ENCODE measurements at regions not wholly inside any gene's neighbourhood (a gene's known extent, or its start where the extent isn't known, plus 50 kb on each side); places are given as distances from the start of the nearest gene placed in this dataset.

DNA sequence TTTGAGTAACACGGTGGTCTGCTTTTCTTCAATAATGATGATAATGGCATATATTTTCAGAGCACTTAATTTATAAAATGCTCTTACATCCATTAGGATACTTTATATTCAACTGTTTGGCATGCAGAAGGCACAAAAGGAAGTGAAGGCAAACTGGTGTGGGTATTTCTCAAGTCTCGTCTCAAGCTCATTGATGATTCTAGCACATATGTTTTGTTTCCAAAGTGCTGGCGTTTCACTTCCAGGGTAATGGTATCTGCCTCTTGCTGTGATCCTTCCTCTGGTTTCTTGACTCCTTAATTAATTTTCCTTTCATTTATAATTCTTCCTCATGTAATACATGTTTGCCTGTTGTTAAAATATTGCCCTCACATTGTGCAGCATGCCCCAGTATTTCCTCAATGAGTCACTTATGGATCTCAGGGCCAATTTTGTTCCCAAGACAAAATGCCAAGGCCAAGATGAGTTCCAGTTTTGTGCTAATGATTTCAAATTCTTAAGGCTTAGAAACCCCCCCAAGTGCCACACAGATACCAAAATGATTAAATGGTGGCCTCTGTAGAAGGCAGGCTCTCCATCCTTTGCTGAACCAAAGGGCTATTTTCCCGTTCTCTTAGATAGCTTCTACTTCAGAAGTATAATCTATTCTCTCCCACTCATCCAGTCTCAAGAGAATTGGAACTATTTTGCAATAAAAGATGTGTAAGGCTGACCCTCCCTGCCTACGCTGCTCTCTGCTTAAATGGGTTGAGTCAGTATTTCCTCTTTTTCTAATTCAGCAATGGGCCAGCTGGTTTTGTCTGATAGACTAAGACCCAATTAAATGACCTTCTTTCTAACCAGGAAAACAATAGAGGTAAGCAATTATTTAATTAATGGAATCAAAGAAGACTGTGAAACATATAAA, 171.2 kb downstream of the ZNF365 start:
- no peak for DNase-seq (ENCODE audit: low read depth in 2 of 2)

DNA sequence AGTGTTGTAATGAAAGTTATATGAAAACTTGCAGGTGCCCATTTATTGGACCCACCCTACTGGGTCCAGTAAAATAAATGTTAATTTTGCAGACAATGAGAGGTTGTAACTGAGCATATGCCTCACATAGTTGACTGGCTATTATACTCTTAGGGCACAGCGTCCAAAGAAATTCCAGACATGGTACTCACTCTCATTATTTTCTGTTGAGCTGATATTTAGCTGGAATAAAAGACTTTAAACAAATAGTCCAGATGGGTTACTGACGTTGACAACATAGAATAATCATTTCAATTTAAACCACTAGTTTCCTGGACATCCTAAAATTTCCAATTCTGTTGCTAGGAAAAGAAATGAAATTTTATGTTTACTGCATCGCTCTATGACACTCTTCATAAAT, 174.5 kb downstream of the ZNF365 start:
- no peak for DNase-seq (ENCODE audit: low read depth in 2 of 2)

DNA sequence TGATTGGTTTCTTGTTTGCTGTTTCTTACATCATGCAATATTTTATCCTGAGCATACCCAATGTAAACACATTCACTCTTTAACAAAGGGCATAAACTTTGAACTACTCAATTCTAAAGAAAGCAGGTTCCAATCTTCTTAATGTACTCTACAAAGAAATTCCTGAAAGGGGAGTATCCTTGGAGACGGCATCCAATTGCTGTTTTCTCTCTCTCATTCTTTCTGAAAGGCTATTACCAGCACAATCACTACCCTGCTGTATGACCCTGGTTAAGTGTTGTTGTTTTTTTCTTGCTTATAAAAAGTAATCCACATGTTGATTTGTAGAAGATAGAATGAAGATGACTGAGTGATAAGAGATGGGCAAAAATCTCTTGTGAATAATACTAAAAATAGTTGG, 176.0 kb downstream of the ZNF365 start:
- DNase-seq (ENCODE audit: low read depth in 2 of 2) = no peak

DNA sequence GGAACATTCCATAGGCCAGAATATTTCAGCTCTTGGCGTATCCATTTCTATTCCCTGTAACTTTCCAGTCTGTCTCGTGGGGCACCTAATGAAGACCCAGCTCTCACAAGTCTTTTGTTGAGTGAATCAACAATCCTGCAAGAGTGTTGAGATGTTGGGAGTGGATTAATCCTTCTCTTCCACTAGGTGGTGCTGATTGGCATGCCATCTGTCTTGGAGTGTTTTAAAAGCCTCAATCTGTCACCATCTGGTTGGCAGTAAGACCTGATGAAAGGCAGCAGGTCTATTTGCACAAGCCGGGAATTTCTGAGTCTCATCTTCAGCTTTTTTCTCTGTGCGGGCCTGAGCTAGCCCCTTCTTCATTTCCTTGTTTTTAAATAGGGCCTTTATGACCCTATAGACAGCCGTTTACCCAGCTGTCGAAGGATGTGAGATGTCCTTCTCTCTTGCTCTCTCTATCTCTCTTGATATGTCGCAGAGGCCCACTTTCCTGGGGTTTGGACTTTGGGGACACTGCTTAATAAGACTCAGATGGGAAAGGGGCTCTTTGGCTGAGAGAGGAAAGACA, 180.5 kb downstream of the ZNF365 start:
- DNase-seq (ENCODE audit: low read depth in 2 of 2) = no peak

DNA sequence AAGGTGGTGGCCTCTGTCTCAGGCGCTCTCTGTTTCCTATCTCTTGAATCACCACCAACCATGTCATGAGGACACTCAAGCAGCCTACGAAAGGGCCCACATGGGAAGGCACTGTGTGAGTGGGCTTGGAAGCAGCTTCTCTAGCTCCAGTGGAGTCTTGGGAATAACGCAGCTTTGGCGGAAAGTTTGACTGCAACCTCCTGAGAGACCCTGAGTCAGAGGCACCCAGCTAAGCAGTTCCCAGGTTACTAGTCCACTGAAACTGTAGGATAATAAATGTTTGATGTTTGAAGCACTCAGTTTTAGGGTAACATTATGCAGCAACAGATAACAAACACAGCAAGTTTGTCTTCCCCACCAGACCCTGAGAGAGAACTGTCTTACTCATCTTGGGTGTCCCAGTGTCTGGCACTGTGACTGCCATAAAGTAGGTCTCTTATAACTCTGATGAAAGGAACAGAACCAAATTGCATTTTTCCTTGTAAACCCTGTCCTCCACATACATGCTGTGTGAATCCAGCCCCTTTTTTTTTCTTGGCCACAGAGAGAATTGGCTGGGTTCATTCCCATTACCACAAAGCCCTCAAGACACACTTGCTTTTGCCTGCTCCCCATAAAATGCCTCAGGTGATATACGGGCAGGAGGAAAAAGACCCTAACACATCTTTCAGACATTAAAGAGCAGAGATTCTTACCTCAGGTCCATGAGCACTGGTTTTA, 185.5 kb downstream of the ZNF365 start:
- DNase-seq (ENCODE audit: low read depth in 2 of 2) = no peak

DNA sequence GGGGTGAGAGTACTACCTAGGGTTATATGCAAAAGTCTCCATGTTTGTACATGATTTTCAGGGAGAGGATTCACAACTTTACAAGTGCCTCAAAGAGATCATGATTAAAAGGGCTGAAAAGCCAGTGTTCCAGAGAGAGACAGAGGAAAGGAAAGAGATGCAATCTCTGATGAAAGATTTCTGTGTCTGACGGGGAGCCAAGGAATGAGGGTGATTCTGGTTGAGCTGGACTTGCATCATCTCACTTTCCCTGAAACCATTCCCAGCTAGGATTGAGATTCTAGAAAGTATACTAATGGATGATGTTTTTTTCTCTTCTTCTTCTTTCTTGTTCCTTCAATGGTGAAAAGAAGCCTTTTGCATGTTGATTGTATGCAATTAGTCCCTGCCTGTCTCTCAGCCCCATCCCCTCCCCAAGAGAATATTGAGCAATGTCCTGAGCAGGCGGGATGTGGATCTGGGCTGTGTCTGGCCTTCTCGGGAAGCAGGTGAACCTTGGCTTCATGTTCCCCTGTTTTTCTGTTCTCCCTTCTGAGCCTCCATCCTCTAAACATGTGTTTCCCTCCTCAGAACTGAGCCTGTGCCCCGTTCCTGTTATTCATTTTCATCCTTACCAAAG, 186.1 kb downstream of the ZNF365 start:
- no peak for DNase-seq (ENCODE audit: low read depth in 2 of 2)

DNA sequence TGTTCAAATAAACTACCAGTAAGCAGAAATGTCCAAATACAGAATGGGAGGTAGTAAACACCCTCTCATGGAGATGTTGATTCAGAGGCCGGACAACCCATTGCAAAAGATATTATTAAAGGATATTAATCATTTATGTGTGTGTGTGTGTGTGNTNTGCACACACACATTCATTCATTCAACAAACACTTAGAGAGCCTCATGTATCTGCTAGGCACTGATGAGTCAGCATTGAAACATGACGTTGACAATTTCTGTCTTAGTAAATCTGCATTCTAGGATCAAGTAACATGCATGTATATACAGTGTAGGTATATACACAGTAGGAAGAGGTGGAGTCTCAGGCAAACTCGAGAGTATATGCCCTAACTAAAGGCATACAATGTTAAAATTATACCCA, 187.0 kb downstream of the ZNF365 start:
- DNase-seq (ENCODE audit: low read depth in 2 of 2) = no peak

DNA sequence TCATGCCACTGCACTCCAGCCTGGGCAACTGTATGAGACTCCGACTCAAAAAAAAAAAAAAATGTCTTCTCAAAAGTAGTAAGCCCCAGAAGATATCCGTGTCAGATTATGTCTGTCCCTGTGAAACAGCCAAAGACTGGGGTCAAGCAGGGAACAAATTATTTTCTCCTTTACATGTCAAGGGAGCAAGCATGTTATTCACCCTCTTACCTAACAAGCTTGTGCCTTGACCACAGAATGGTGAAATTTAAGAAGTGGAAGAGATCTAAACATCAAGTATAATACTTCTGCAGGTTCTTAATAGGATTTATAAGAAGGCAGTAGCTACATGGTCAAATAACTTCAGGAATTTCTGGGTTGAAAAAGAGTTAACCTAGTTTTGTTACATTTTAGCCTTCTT, 187.9 kb downstream of the ZNF365 start:
- DNase-seq (ENCODE audit: low read depth in 2 of 2) = no peak

DNA sequence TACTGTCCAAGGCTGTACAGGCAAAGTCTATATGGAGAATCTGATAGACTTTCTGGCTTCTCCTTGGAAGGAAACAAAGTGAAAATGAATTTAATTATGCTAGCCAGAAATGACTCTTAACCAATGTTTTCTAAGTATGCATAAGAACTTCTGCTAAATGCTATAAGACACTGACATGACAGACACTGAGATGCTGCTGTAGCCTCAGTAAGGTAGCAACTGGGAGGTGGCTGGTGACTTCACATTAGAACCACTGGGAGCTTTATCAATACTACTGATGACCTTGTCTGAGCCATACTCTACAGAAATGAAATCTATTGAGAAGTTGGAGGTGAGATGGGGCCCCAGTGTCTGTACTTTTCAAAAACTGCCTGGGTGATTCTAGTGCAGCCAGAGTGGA, 188.6 kb downstream of the ZNF365 start:
- DNase-seq (ENCODE audit: low read depth in 2 of 2) = no peak

DNA sequence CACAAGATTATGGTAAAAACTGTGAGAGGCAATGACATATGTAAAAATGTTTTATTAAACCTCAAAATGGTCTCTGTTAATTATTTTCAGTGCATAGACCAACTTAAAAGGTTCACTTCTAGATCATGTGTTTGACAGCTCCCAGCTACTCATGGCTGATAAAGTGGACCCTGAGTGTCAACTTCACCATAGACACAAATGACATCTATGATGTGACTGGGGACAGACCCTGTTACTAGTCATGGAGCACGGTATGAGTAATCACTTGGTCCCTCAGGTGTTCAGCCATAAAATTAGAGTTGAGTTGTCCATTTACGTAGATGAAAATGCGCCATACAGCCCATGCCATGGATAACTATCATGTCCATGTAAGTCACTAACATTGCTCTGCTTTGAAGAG, 199.8 kb downstream of the ZNF365 start:
- no peak for DNase-seq (ENCODE audit: low read depth in 2 of 2)

DNA sequence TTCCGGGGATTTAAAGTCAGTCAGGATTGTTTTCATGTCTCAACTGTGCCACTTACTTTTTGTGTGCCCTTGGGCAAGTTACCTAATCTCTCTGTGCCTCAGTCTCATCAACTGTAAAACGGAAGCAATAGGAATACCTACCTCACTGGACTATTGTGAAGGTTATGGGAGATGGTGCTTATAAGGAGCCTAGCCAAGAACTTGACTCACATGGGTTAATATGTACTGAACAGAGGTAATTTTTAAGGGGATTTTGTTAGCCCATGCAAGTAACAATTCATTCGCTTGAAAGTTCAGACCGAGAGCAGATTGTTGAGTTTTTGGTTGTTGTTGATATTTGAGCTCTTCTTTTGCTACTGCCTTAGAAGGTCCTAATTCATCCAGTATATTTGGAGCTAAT, 202.9 kb downstream of the ZNF365 start:
- DNase-seq (ENCODE audit: low read depth in 2 of 2) = no peak

DNA sequence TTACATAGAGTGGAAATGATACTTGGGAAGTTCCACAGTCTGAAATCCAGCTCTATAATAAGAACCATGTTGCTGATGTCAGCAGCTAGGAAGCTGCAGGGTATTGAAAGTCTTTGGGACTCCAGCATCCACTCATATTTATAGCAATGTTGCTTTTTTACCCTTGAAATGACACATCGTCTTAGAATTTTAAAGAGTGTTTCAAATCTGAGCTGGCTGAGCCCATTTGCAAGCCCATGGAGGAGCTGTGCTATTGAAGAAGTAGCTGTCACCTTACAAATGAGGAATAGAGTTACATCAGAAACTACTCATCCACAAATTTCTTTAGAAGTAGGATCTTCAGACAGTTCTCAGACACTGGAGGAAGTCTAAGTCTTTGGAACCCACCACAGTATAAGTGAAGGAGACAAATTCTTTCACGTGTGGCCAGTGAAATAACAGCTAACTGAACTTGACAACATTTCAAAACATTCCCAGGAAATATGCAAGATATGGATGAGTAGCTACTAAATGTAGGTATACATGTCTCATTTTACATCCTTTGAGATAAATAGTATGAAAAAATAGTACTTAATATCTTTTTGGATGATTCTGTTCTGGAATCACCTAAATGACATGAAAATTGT, 203.6 kb downstream of the ZNF365 start:
- no peak for DNase-seq (ENCODE audit: low read depth in 2 of 2)

DNA sequence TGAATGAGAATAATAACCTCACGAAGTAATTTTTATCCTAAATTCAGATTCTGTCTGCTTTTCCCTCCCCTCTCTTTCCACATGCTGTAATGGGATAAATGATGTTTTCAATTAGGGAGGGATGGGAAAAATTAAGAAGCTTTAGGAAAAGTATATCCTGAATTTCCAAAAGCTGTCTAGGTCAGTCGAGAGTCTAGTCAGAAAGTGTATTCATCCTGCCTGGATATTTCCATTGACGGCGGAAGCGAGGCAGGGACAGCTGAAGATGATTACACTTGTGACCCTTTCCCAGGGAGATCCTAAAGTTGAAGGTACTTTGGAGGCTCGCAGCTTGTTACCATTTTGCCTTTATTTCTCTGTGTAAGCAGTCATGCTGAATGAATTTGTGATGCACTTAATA, 204.1 kb downstream of the ZNF365 start:
- no peak for DNase-seq (ENCODE audit: low read depth in 2 of 2)

DNA sequence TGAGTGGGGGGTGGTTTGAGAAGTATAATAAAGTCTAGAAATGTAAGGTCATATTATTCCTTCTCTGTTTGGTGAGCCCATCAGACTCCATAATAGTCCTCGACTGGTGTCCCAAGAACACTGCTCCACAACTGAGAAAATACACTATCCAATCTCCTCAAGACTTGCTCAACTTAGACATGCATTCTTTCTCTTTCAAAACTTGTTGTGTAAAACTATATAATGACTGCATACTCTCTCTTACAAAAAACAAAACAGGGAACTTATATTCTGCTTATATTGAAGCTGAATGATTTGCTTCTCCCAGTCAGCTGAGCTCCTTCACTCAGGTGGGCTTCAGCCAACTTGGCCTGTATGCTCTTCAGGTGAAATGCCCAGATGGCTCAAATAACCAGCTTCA, 204.7 kb downstream of the ZNF365 start:
- no peak for DNase-seq (ENCODE audit: low read depth in 2 of 2)

DNA sequence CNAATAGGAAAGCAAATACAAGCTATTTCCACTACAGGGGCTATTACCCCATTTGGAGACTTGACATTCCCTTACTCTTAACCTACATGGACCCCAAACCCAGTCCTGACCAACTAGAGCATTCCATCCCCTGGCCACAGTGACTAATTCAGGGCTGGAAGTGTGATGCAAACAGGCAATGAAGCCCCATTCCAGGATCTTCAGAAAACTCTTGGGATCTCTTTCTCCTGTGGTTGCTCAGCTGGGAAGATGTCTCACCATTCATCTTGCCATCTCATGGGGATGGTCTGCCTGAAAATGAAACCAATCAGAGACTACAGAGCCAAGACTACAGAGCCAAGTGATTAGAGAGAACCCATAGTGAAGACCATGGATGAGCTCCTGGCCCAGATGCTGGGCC, 206.2 kb downstream of the ZNF365 start:
- no peak for DNase-seq (ENCODE audit: low read depth in 2 of 2)

DNA sequence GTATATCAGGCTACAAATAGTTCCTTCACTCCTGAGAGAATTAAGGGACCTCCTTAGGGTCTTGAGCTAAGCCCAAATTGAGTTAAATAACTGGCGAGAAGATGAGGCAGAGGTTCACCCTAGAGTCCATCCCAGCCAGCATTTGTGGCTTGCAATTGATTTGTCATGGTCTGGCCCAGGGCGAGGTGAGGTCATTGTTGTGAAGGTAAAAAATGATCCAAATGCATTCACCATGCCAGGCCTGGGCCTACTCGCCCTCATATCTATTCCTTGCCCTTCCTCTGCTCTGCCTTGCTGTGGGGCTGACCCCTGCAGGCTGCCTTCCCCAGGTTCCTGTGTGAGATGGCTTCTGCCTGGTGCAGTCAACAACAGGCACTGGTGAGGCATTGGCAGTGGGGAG, 207.2 kb downstream of the ZNF365 start:
- no peak for DNase-seq (ENCODE audit: low read depth in 2 of 2)

DNA sequence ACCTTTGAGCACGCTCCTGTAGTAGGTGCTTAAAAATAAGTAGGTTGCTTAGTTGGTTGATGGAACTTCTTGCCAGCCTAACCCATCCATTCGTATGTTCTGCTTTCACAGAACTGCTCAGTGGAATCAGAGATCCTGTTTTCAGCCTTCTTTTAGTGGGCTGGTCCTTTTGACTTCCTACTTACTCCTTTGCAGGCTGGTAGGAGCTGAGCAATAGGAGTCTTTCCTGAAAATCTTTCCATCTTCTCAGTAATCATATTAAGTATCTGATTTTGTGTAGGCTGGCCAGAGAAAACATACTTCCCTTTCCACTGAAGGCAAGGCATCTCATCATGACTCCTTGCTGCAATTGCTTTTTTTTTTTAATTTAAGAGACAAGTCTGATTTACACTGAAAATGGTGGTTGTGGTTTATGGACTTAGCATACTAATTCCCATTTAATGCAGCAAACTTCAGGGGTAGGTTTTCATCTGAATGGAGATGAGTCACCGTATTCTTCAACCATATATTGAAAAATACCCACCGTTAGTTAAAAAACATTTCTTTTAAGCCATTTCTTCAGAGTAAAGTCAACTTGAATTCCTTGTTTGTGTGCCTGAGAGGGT, 208.0 kb downstream of the ZNF365 start:
- no peak for DNase-seq (ENCODE audit: low read depth in 2 of 2)

DNA sequence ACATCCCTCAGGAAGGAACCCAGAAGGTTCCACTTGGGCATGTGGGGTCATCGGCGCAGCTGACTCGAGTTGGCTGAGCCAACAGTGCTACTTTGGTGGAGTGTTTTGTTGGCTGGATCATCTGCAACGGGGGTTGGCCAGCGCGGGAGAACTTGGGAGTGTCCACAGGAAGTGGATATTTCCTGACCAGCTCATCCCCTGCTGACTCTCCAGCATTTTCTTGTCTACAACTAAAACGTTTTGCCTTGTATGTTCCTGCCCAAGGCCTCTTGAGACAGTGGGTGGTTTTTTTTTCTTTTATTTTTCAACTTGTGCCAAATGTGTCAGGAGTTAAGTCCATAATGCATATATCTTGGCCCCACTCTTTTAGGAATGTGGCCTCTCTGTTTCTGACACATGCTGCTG, 208.6 kb downstream of the ZNF365 start:
- DNase-seq (ENCODE audit: low read depth in 2 of 2) = no peak

DNA sequence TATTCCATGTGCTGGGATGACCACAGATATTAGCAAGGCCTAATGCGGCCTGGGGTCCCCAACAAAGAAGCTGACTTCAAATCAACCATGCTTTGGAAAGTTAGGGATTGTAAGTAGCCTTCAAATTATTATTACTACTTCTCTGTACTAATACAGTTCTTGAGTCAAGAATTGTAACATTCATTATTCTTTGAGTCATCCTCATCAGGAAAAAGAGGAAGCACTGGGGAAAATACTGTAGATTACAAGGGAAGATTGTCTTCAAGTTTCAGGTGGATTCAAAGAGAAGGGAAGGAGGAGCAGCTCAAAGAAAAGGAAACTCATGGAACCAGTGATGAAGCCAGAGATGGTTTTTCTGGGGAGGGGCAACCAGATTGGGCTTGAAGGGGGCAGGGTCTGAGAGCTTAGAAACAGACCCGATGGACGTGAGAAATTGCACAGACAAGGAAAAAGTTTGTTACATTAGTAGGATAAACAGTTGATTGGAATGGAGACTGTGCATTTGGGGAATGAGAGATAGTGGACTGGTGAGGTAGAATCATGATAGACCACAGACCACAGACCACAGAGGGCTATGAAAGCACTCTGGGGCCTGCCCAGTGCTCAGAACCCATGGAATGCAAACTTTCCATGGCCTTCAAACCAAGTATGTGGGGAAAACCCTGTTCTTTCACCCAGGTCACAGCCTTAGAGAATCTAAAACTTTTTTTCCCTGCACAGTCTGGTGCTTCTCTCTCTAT, 209.9 kb downstream of the ZNF365 start:
- no peak for DNase-seq (ENCODE audit: low read depth in 2 of 2)

DNA sequence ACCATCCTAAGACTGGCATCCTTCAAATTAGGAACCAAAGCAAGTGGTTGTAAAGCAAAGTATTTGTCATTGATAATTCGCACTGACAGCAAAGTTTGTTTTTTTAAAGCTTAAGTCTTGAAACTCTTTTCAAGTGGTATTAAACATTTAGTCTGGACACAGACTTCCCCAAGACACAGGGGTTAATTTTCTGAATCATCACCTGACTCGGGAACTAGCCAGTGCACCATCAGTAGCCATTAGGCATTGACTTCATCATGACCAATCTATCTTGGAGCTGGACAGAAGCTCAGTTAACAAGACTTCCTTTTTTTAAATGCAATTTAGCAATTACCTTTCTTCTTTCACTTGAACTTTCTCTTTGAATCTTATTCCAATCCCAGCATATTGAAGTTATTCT, 210.6 kb downstream of the ZNF365 start:
- DNase-seq (ENCODE audit: low read depth in 2 of 2) = no peak

DNA sequence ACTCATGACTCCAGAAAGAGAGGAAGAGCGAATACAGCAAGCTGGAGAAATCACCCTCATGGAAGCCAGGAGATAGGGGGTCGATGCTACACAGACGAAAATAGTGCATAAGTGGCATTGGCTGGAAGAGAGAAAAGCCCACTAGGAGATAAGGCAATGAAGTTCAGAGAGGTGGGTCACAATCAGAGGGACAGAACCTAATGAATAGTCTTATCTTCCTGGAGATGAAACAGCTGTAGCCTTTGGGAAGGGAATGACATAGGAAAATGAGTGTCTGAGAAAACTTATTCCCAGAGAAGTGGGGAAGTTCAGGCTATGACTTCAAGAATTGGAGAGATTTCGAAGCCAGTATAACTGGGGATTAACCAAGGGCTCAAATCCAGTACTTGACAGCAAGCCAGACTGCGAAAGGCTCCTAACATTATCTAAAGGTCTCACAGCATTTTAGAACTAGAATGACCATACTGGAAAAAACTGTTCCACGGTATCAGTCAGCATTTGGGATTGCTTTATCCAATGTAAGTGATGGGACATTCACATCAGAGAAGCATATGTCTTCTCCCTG, 211.1 kb downstream of the ZNF365 start:
- no peak for DNase-seq (ENCODE audit: low read depth in 2 of 2)

Measured in stimulated activated CD4-positive, alpha-beta T cell treated with anti-CD3 and anti-CD28 coated beads, Interleukin-12 subunit alpha, Interleukin-12 subunit beta, amount 100 ng/mL, for 24 hours (primary cell).